CD4-positive, alpha-beta T cell treated with Interleukin-17A for 1 hour (primary cell): ENCODE measurements at regions not wholly inside any gene's neighbourhood (a gene's known extent, or its start where the extent isn't known, plus 50 kb on each side); places are given as distances from the start of the nearest gene placed in this dataset.

Source experiments
- DNase-seq: peaks from one replicate; pipeline ENCODE4 v3.0.0-alpha.2; 2020

DNA sequence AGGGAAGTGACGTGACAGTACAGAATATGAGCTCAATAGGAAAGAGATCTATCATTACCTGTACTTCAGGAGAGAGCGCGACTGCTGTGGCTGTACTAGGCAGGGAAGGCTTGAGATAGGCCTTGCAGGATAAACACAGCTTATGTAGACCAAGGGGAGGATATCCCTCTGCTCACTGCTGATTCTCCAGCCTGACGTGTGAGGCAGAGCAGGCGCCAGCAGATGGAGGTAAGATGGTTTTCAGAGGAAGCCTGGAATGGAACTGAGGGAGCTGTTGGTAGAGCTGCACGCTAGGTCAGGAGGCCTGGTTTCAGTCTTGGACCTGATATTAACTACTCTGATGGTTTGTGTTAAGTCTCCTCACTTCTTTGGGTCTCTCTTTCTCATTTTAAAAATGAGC, 291.4 kb downstream of the YTHDC2 start:
- DNase-seq = no peak

DNA sequence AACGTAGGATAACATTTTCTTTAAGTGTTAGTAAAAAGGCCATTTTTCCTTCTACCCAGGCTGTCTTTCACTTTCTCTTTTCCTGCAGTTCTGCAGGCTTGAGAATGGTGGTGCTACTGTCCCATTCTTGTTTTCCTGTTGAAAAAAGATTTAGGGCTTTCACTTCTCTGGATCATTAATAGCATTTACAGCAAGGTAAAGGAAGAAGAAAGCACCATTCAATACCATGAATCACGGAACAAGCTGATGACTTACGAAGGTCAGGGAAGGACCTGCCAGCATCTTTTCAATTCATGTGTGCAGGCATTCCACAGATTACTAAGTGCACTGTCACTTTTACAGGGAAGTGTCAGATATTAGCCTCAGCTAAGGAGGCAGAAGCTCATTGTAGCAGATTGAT, 292.8 kb downstream of the YTHDC2 start:
- no peak for DNase-seq

DNA sequence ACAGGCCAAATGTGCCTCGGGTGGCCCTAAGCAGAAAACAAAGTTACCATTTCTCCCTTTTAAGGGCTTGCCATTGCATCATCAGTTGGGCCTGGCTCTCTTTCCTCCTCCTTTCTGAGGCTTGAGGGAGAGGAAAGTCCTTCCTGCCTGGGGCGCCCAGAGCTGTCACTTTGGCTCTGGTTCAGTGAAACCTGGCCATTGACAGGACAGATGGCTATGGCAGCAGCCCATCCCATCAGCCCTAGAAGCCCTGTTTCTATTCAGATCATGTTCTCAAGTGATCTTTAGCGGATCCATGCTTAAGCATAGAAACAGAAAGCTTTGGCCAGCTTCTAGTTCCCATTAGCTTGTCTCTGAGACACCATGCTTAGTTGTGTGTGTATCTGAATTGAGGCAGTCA, 293.4 kb downstream of the YTHDC2 start:
- no peak for DNase-seq

DNA sequence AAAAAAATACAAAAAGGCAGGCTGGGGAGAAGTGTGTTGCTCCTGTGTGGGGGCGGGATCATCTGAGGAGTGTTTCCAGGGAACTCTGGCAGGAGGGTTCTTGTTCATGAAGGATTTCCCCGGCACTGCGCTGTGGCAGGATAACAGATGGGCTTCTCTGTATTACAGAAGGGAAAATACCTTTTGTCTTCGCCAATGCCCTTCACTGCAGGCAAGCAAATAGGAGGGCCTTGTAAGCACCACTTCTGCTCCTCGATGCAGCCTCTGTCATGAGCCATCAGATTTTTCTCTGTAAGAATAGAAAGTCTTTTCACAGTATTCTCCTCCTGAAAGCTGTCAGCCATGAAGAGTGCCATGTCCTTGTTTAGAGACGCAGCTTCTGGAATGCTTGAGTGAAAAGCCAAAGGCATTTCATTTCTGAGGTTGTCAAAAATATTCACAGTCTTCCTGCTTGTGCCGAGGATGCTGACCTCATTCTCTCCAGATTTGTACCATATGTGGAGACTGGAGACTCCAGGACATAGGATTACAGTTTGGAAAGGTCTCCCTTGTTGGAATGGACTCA, 294.0 kb downstream of the YTHDC2 start:
- no peak for DNase-seq

DNA sequence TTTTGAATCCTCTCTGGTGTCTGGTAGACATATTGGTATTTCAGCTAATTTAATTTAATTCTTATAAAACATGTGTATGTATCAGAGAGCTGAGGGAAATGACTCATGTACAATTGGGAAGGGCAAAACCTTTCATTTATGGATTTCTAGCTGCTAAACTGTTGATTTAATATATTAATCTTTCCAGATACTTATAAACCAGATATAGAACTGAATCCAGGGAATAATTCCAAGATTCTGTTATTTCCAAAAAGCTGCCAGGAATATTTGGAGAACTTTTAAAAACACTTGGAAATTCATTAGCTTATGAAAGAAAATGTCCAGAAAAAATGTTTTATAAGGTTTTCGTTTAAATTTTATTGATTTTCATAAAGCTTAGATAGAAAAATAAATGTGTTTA, 295.5 kb downstream of the YTHDC2 start:
- DNase-seq = no peak

DNA sequence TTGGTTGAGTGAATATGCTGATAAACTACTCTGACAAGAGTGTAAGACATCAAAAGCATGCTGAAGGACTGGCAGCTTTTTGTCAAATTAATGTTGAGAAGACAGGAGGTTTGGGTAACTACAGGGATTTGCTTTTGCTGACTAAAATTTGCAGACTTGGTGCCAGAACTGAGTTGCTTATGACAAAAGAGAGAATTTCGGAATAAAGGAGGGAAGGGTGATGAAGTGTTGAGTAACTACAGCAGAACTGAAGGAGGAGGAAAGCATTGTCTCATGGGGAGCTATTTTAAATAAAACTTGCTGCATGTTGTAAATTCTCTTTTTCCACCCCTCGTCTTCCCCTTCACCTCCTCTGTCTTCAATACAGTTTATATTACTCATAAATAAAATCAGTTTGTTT, 296.1 kb downstream of the YTHDC2 start:
- no peak for DNase-seq

DNA sequence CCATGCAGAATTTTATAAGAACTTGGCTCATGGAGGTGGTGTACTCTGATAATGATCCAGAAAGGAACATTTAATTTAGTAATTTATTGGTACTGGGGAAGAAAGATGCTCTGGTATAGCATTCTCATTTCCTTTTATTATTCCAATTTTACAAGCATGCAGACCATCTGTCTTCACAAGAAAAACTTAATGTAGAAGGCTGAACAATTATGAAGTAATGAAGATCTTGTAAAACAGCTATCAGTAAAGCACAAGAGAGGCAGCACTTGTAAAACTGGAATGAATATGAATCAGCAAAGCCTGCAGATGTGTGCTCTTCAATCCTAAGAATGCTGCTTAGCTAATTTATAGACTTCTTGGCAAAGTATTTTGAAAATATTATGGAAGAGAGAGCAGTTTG, 300.0 kb downstream of the YTHDC2 start:
- DNase-seq = no peak

DNA sequence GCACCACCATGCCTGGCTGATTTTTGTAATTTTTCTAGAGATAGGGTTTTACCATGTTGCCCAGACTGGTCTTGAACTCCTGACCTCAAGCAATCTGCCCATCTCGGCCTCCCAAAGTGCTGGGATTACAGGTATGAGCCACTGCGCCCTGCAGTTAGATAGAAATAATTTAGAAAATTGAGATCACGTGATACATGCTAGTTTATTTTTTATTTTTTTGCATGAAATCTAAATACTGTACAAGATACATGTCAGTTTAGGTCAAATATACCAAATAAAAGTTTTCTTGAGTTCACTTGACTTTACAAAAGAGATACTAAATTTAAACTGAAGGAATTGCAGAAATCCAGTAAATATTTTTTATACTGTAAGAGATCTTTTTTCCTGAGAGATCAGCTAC, 304.2 kb downstream of the YTHDC2 start:
- no peak for DNase-seq

DNA sequence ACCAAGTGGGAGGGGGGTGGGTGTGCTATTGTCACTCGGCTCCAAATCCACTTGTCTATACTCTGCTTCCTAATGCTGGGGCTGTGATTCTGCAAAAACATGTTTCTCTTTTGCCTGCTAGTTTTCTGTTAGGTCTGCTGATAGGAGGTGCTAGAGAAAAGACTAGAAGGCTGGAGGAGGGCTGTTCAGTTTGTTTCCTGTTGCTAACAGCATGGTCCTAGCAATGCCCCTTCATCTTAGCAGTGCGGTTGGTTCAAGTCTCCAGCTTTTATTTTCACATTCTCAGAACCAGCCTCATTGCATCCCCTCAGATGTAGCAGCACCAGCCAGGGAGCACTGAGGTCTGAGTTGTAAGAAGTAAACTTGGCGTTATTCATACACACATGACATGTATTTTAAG, 310.2 kb downstream of the YTHDC2 start:
- DNase-seq = no peak

DNA sequence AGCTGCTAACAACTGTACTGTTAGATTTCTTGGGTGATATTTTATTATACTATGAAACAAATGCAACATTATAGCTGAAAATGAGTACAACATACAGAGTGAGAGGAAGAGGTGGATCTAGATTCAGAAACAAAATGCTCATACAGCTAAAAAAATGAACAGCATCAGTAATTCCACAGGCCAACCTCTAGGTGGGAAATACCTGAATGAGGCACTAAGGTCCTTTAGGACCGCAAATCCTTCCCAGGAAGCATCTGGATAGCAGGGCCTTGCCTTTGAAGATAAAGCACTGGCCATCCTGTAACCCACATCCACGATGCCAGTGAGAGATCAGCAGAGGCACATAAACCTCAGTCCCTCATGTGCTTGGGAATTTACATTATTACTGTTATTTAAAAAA, 310.8 kb downstream of the YTHDC2 start:
- no peak for DNase-seq

DNA sequence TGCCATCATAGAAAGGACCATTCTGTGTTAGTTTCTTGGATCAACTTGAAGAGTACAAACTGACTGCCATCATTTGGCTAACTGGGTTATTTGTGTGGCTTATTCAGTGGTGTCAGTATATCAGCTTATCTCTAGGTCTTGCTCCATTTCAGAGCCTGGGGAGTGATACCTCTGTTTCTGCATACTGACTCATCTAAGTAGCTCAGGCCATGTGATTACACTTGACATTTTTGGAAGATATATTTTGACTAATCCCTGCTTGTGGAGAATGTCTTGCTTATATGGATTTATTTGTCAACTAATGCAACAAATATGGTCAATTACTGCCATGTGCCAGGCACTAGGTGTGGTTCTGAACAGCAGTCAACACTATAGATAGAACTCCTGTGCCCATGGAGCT, 311.7 kb downstream of the YTHDC2 start:
- DNase-seq = no peak

DNA sequence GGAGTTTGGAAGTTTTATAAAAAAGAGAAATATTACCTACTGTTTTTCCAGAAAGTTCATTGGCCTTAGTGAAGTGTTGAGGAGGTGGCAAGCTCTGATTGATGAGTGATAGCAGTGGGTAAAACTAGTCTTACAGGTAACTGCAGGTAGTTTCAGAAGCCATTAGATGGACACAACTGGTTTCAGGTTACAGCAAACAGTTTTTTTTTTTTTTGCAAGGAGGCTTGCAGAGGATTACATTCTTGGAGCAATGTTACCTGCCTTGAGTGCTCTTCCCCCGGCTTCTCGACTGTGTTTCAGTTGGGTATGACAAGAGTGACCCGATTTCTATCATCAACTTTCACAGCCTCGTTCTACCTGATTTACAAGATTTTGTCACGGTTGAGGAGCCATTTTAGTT, 333.4 kb downstream of the YTHDC2 start:
- DNase-seq = no peak

DNA sequence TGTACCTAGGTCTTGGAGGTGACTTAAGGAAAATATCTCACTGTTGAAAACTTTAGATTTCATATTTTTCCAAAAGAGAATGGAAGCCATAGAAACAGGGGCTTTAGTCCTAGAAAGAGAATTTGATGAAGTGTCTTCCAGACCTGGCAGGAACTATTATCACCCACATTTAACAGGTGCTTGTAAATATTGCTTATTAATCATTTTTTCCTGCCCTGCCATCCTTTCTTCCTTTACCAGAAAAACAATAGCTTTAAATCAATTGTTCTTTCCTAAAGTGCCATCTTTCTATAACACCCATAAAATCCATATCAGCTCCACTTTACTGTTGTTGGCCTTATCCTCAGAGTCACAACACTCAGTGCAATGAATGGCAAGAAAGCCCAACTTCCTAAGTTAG, 350.9 kb downstream of the YTHDC2 start:
- no peak for DNase-seq

DNA sequence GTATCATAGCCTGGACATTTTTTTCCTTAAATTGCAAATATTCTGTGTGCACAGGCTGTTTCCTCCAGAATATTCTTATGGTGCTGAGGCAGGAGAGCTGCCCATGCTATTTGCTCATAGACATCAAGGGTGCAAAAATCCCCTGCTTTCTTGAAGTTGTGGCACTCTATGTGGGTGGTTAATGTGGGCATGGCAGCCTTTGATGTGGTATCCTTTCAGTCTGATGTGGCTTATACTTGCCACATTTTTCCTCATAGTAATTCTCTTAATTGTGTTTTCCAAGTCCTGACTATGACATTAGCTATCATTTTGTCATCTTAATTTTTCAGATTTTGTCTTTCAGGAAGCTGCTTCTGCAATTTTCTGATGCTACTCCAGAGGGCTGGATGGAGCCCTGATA, 353.3 kb downstream of the YTHDC2 start:
- no peak for DNase-seq

DNA sequence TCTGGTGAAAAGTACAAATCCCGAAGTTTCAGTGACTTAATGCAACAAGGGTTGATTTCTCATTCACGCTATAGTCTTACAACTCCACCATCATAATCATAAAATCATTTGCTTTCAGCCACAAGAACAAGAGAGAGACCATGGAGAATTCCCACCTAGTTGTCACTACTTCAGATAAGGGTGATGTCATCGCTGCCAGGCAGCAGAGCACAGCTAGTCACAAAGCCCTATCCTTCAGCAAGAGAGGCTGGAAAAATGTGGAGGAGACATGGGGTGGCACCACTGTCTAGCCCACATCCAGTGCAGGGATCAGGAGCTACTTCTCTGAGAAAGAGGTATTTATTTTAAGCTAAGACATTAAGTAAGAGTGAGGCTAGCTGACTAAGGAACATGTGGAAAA, 356.1 kb downstream of the YTHDC2 start:
- no peak for DNase-seq

DNA sequence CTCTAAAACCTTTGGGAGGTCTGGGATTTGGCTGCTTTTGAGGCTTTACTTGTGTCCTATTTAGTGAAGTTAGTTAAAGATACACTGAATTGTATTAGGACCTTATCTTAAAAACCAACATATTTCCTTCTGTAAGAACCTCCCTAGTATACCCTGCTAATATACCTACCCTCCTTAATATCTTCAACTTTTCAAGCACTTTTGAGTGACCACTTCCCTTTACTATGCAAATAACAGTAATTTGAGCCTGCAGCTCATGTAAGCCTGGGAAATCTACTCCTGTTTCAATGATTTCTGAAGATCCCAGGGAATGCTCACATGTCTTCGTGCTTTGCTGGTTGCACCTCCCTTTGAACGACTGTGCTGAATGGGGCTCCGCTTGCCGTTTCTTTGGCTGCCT, 358.5 kb downstream of the YTHDC2 start:
- DNase-seq = no peak

DNA sequence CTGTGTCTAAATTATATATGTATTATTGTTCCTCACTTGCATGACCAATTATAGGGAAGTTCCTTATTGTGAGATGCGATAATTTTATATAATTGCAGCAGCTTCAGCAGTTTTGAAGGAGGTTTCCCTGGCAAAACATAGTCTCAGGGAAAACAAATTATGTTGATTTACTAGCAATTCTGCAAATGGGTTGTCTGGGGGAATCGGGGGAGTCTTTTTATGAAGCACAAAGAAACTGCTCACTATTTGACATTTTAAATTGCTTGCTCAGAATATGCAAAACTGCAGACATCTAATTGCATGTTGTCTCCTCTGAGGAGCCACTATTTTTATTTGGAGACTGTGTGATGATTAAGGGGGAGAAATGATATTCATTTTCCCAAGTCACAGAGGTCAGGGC, 361.6 kb downstream of the YTHDC2 start:
- no peak for DNase-seq

DNA sequence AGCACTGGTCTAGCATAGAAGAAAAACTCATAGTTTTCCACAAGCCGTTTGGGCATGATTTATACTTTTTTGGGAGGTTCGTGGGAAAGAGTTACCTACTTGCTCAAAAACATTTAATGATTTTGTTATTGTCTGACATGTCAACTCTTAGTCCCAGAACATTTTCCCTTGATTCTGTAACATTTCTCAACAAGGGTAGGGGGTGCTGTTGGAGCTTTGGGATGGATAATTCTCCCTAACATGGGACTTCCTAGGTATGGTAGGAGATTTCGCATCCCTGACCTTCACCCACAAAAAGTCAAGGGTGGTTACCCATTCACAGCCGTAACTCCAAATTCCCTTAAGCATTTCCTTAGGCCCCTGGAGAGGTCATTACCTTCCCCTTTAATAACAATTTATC, 378.0 kb downstream of the YTHDC2 start:
- no peak for DNase-seq

DNA sequence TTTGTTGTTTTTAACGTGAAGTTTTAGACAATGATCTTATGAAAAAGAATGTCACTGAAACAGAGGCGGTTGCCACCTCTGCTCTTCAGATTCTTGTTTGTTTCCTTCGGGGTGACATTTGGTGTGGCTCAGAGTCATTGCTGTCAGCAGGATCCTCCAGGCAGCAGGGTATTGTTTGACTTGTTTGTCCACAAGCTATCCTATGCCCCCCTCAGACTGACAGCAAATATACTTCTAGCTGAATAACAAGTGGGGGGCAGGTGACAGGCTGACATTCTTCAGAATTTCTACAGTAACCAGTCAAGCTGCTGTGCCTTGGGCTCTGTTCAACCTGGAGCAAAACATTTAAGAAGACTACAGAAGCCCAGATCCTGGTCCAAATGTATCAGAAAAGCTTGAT, 383.3 kb downstream of the YTHDC2 start:
- no peak for DNase-seq

DNA sequence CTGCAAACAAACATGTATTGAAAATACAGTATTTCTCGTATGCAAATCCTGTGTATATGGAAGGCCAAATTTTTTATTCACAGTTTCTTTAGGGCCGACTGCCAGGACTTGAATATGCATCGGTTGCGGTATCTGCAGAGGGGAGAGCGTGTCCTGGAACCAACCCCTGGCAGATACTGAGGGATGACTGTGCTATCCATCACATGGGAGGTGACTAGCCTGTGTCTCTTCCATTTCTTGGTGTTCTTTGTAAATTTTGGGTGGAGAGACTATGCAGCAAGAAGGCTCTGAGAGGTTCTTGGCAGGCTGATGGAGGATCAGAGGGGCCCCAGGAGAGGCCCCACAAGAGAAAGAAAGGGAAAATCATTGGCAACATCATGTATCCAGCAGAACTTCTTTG, 384.3 kb downstream of the YTHDC2 start:
- no peak for DNase-seq

DNA sequence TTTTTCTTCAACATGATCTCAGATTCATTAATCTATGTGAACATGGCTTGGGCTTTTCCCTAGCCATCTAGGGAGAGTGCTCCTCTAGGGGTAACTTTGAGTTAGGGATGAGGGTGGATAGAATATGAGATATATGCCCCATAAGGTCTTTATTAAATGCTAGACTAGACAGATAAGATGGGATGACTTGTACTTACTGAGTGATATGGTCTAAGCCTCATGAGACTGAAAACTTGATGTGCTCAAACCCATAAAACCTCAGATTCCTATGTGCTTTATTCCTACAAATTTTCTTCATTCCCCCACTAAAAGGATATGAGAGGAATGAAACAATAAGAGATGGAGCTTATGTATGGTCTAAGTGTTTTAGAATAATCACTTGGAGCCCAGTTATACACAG, 386.6 kb downstream of the YTHDC2 start:
- no peak for DNase-seq

DNA sequence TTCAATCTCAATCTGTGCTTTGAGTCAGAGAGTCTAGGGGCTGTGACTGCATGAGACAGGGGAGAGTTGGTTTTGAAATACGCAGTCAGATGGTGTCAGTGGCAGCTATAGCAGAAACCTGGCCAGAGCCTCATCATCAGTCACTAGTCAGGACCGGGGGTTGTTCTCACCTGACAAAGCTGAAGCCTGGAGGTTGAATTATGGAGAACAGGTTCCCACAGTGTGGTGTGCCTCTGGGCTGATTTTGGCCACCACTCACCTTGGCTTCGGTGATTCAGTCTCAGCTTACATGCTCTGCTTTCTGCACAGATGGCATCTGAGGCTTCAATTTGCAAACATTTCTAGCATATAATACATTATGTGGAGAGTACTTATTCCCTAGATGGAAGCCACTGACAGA, 387.3 kb downstream of the YTHDC2 start:
- no peak for DNase-seq

DNA sequence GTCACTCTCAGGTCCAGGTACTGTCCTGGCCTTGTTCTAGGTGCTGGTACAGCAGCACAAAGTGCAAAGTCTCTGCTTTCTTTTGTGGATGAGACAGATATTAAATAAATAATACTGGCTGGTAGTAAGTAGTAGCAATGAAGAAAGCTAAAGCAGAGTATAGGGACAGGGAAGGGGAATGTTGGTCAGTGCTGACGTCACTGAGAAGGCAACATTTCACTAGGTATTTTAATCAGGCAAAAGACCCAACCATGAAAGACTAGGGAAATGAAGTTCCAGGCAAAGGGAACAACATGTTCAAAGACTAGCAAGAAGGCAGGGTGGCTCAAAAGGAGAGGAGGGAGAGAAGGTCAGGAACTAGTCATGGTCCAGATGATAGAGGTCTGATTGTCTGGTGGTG, 388.2 kb downstream of the YTHDC2 start:
- no peak for DNase-seq

DNA sequence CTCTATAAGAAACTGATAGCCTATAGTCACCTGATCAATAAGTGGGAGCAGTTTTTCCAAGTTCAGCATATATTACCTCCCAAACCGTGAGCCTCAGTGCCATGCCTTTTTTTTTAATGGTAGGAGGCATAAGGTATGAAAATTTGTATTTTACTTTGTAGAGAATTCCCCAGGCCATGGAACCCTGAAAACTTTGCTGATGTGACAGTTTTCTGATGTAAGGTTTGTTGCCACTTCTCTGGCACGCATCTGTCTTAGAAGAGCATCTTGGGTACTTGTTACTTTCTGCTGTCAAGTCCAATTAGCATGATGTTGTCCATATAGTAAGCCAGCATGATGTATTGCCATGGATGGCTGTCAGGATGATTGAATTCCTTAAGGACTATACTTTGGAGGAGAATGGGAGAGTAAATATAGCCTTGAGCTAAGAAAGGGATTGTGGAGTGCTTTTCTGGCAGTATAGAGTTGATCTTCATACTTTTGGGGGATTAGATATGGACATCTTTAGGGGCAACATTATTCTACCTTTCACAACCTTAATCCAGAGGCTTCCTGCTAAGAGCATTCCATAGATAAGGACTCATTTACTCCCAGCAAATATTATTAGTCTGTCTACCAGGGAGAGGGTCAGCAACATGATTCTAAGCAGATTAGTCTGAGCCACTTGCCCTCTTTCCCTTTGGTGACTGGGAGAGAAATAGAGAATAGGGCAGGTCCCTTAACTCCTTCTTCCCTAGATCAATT, 389.6 kb downstream of the YTHDC2 start:
- no peak for DNase-seq

DNA sequence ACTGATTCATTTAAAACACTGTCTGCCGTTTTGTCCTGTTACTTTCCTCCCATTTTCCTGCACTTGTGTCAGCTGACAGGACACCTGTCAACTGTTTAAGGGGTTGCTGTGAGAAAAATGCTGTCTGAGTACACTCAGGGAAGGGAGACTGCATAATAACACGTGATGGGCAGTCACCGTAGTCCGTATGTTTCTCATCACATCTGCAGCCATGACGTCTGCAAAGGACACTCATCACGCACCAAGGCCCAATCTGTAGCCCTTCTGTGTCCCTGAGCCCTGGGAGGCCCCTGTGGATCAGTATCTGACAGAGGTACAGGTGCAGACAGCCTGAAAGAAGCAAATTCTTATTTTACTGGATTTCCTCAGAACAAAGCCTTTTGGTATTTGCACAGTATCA, 396.3 kb downstream of the YTHDC2 start:
- DNase-seq = no peak
